Fibroblast of peridontal ligament (primary cell): ENCODE measurements at regions not wholly inside any gene's neighbourhood (a gene's known extent, or its start where the extent isn't known, plus 50 kb on each side); places are given as distances from the start of the nearest gene placed in this dataset.
"Not testable (repeated sequence)": the region's sequence is repeated elsewhere in the genome, so short reads cannot be mapped to it uniquely, and the experiment has no call there.

Experiments used
- DNase-seq: peaks from one replicate; pipeline ENCODE4 v3.0.0-alpha.2; 2010; ENCODE audit errors: extremely low read depth

- DNase-seq: no peak
Measured at GRCh38 chr2:60246583-60246982, 306.9 kb downstream of the BCL11A start.

DNA sequence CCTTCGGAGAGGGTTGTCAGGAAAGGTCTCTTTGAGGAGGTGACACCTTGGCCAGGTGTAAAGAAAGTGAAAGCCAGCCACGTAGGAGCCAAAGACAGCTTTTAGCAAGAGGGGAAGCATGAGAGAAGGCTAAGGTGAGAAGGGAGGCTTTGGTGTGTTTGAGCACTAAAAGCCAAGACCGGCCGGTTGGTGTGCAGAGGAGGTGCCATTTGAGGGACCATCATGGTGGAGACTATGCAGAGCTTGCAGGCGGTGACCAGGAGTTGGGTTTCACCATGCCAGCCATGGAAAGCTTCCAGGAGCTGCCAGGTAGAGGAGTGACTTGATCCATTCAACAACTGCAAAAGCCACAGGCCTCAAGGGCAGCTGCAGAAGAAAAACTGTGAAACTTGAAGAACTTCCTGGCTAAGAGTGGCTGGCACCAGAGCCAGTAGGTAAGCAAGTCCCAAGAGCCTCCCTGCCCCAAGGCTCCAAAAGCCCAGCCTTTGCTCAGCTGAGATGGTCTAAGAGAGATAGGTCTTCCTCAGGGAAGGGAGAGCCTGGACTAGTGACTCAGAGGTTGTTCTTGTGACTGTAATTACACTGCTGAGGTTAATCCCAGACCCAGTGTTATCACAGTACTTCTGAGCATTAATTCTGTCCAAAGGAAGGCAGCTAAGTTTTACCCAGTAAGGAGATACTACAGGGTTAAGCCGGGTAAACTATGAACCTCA lies 319.0 kb downstream of the BCL11A start:
- no peak for DNase-seq

DNA sequence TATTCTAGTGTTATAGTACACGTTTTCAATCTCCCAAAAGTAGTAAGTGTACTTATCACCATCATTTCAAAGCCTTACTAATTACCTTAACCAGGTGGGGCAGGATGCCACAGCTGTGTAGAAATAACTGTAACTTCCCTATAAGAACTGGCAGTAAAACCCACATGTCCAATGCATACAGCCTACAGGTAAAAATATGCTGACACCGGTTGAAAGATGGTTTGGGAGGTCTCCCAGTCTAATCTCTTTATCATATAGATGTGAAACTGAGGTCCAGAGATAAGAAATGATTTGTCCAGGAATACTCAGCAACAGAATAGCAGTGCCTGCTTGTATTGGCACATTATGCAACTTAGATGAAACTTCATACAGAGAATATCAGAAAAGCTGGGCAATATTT lies 322.9 kb downstream of the BCL11A start:
- DNase-seq: no peak

DNA sequence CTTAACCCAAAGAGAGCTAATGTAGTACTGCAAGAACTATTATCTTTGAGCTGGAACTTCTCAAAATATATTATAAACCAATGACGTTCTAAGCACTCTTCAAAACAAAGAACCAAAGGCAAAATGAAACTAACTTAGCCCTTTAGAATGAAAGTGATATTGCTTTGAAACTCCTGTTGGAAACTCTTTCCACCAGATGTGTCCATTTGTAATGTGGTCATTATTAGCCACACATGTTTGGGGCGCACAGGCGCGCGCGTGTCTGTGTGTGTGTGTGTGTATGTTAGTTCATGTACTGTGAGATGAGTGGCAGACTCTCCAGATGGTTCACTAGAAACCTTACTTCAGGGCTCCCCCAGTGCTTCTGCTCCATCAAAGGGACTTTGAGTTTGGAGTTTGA lies 323.4 kb downstream of the BCL11A start:
- DNase-seq: no peak

- DNase-seq: no peak
Measured at GRCh38 chr2:60226943-60227342, 326.5 kb downstream of the BCL11A start.

- DNase-seq: no peak
Measured at GRCh38 chr2:60226191-60226590, 327.3 kb downstream of the BCL11A start.

- no peak for DNase-seq
Measured at GRCh38 chr2:60223859-60224258, 329.6 kb downstream of the BCL11A start.

GRCh38 chr2:60221098-60221497 lies 332.4 kb downstream of the BCL11A start:
- DNase-seq: no peak

GRCh38 chr2:60219536-60219935 lies 333.9 kb downstream of the BCL11A start:
- DNase-seq: no peak

- DNase-seq: no peak
Measured at GRCh38 chr2:60216452-60216995, 336.9 kb downstream of the BCL11A start.

GRCh38 chr2:60215386-60215901 lies 338.0 kb downstream of the BCL11A start:
- peak; percentile 6 for DNase-seq

DNA sequence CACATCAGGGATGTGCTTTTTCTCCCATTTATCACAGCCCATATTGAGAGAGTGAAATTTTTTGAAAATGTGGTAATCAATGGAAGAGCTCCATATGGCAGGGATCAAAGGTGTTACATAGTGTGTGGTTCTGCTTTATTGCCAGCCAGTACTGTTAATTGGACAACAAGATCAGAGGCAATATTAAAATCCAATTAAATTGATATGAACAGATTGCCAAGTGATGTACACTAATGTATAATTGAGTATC lies 338.9 kb downstream of the BCL11A start:
- no peak for DNase-seq

- DNase-seq: no peak
Measured at GRCh38 chr2:60213865-60214625, 339.4 kb downstream of the BCL11A start.

- no peak for DNase-seq
Measured at GRCh38 chr2:60212181-60212945, 341.1 kb downstream of the BCL11A start.

GRCh38 chr2:60189006-60189405 lies 364.4 kb downstream of the BCL11A start:
- DNase-seq: not testable (repeated sequence)

DNA sequence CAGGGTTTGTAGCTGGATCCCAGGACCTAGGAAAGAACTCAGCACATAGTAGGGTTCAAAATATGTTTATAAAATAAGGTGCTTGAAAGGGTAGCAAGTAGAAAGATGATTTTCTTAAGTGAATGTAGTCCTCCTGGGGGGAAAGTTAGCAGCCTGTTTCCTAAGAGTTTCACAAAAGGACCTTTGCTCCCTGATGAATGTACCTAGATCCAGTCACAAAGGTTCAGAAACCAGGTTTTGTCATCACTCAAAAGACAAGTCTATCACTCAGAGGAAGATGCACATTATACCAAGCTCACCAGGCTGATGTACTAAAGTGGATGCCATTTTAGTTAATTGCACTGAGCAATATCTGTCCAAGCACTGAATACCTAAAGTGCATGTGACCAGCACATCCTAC lies 378.2 kb downstream of the BCL11A start:
- DNase-seq: no peak

DNA sequence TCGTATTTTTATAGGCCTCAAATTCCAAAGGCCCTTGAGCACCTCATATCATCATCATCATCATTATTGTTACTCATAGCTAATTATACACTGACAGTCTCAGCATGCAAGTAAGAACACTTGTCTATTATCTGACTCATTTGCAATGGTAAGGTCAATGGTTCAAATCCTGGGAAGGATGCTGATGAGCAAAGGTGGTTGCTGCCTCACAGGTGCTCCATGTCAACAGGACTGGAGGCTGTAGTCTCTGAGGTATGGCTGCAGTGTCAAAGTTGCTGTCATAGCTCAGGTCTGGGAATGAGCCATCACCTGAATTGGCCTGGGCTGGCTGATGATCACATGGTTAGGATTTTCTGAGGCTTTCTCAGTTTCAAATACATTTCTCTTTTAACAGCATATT lies 379.3 kb downstream of the BCL11A start:
- no peak for DNase-seq

DNA sequence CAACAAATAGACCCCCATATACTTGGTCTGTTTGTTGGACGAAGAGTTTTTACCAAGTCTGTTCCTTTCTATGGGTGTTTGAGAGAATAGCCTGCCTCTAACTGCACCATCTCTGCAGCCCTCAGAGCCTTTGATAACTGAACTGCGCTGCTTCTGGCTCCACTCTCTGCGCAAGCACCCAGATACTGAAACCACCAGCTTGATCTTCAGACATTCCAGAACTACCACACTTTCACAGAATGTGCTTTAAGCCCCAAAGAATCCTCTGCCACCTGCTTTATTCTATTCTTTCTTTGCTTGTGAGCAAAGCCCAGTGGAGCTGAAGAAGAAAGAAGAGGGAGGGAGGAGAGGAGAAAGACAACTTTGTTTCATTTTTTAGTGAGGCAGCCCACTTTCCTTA lies 380.7 kb downstream of the BCL11A start:
- no peak for DNase-seq

DNA sequence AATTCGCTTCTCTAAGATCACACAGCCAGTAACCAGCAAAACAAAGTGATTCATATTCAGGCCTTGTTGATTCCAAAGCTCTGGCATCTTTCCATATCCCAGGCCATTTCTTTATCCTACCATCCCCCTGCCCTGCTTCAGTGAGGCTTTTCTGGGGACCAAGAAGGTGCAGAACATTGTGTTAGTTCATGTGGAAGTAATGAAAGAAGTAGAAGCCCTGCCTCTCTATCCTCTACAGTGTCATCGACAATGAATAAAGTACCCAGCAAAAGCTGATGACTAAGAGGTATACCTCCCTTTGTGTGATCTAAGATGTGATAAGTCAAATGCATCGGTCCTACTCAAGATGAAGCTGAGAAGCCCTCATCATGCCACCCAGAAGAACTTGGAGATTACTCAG lies 383.2 kb downstream of the BCL11A start:
- DNase-seq: no peak

- DNase-seq: no peak
Measured at GRCh38 chr2:60168247-60168646, 385.2 kb downstream of the BCL11A start.

DNA sequence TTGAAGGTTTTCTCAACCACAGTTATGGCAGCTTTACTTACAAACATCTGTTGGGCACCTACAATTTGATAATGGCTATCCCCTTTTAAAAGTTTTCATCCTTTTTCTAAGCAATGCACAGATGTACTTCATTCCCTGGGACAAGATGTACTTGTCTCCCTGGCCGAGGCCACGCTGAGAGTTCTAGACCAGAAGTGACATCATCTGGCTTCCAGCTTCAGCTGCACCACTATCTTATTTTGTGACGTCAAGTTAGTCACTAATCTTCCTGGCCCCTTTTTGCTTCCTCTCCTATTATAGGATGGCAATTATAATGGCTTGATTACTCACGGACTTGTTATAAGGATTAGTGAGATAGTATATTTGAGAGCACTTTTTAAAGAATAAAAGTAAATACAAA lies 386.4 kb downstream of the BCL11A start:
- no peak for DNase-seq

GRCh38 chr2:60163691-60164090 lies 389.8 kb downstream of the BCL11A start:
- no peak for DNase-seq

GRCh38 chr2:60159519-60159918 lies 393.9 kb downstream of the BCL11A start:
- DNase-seq: no peak
